ENCODE measurements at regions not wholly inside any gene's neighbourhood (a gene's known extent, or its start where the extent isn't known, plus 50 kb on each side); places are given as distances from the start of the nearest gene placed in this dataset.

- Mint-ChIP-seq H3K4me1 (no peaks in the 10 kb centered on the region), H3K4me3 (no peak overlapping the region), H3K9me3 (peaks cover 11% of the 10 kb centered on the region), H3K27me3 (no peaks in the 10 kb centered on the region), H3K27ac (no peak overlapping the region), H3K36me3 (no peaks in the 10 kb centered on the region)
- CTCF ChIA-PET: no interaction called here
- DNase-seq: no peak
Measured at GRCh38 chr1:2961081-2961480, 60.2 kb upstream of the ACTRT2 start.

DNA sequence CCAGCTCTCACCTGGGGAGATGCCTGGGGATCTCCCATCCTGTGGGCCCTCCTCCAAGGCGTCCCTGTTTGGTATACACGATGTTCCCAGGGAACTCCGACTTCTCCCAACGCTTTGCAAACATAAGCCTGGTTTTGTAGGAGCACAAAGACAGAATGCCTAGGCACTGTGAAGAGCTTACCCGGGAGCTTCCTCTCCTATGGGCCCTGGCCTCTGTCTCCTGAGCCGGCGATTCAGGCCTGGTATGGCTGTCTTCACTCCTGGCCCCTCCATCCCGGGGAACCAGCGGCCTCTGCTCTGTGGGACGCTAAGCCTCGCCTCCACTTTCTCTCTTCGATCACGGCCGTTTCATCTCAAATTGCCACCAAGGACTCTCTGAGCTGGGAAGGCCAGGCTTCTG lies 59.6 kb upstream of the ACTRT2 start:
- H3K4me1 Mint-ChIP-seq: no peaks in the 10 kb centered on the region
- CTCF ChIA-PET: interaction anchor here (0.6 kb wide), 1 partner anchor 9 kb away, joined by 4 read pairs; no protein-coding TSS in a partner anchor
- H3K27me3 Mint-ChIP-seq: no peaks in the 10 kb centered on the region
- DNase-seq: peak; percentile 8
- H3K9me3 Mint-ChIP-seq: peaks cover 8% of the 10 kb centered on the region
- no peaks in the 10 kb centered on the region for H3K36me3 Mint-ChIP-seq
- no peak overlapping the region for H3K4me3 Mint-ChIP-seq
- no peak overlapping the region for H3K27ac Mint-ChIP-seq

DNA sequence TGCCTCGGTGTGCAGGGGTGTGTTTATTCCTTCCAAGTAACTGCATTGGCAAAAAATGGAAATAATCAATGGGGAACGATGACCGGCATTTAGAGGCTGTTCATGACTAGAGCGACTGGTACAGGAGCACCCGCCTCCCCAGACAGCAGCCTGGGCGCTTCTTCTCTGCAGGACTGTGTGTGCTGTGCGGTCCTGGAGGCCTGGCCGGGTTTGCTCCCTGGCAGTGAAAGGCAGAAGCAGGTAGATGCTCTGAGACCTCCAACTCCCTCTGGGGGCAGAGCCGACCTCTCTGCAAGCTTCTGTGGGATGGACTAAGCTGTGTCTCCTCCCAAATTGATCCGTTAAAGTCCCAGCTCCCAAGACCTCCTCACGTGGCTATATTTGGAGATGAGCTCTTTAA lies 59.2 kb upstream of the ACTRT2 start:
- Mint-ChIP-seq H3K9me3 (peaks cover 4% of the 10 kb centered on the region), H3K27ac (no peak overlapping the region), H3K4me3 (no peak overlapping the region), H3K27me3 (no peaks in the 10 kb centered on the region), H3K4me1 (no peaks in the 10 kb centered on the region), H3K36me3 (no peaks in the 10 kb centered on the region)
- DNase-seq: no peak
- CTCF ChIA-PET: interaction anchor here (0.6 kb wide), 1 partner anchor 9 kb away, joined by 4 read pairs; no protein-coding TSS in a partner anchor

DNA sequence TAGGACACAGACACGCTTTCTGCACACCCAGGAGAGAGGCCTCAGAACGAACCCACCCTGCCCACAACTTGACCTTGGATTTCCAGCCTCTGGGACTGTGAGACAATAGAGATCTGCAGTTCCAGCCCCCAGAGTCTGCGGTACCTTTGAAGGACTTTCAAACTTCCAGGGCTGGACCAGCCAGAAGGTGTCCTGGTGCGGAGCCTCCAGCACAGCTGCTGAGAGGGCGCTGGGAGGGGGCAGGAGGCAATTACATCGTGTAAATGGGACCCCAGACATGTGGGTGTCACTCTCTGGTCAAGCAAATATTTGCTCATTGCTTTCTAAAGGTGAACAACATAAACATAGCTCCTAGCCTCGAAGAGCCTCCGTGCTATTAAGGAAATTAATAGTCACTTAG lies 58.7 kb upstream of the ACTRT2 start:
- Mint-ChIP-seq H3K4me3 (no peak overlapping the region), H3K9me3 (peaks cover 3% of the 10 kb centered on the region), H3K27ac (no peak overlapping the region), H3K27me3 (no peaks in the 10 kb centered on the region), H3K36me3 (no peaks in the 10 kb centered on the region), H3K4me1 (no peaks in the 10 kb centered on the region)
- CTCF ChIA-PET: no interaction called here
- no peak for DNase-seq

GRCh38 chr1:2962946-2963345 lies 58.3 kb upstream of the ACTRT2 start:
- no peak for DNase-seq
- no peaks in the 10 kb centered on the region for H3K9me3 Mint-ChIP-seq
- CTCF ChIA-PET: no interaction called here
- no peak overlapping the region for H3K27ac Mint-ChIP-seq
- H3K4me1 Mint-ChIP-seq: no peaks in the 10 kb centered on the region
- no peaks in the 10 kb centered on the region for H3K36me3 Mint-ChIP-seq
- H3K4me3 Mint-ChIP-seq: no peak overlapping the region
- H3K27me3 Mint-ChIP-seq: no peaks in the 10 kb centered on the region

GRCh38 chr1:2965676-2966075 lies 55.6 kb upstream of the ACTRT2 start:
- CTCF ChIA-PET: no interaction called here
- no peaks in the 10 kb centered on the region for H3K36me3 Mint-ChIP-seq
- H3K9me3 Mint-ChIP-seq: no peaks in the 10 kb centered on the region
- no peak overlapping the region for H3K4me3 Mint-ChIP-seq
- no peak overlapping the region for H3K27ac Mint-ChIP-seq
- no peak for DNase-seq
- H3K27me3 Mint-ChIP-seq: peaks cover 10% of the 10 kb centered on the region
- no peaks in the 10 kb centered on the region for H3K4me1 Mint-ChIP-seq

DNA sequence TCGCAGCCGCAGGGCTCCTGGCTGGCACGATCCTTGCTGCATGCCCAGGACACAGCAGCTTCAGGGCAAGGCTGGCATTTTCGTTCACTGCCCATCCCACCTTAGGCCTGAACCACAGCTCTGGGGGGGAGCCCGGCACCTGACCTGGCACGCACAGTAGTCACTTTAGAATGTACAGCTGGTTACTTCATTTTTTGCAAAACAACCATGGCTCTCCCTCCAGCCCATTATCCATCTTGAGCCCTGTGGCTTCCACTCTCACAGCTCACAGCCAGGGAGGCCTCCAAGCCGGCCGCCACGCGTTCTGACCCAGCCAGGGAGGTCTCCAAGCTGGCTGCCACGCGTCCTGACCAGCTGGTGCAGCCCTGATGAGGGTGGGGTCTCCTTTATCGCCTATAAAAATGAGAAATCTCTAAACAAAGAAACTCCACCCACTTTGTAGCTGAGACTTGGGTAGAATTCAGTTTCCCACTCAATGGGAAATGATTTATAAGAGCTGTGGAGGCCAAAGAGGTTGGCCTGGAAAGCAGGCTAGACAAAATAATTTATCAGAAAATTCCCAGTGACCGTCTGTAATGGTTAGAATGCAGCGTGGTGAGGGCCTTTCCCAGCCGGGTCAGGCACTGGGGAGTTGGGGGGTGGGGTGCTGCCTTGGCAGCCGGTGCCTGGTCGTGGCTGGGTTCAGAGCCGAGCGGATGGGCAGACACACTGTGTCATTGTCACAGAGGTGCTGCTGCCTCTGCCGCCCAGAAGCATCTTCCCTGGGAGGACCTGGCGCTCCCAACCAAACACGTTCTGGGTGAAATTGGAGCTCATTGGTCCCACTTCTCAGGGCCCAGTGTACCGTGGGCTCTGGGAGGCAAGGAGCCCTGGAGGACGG lies 54.6 kb upstream of the ACTRT2 start:
- H3K27me3 Mint-ChIP-seq: peaks cover 10% of the 10 kb centered on the region
- H3K36me3 Mint-ChIP-seq: no peaks in the 10 kb centered on the region
- CTCF ChIA-PET: no interaction called here
- no peak overlapping the region for H3K4me3 Mint-ChIP-seq
- no peak overlapping the region for H3K27ac Mint-ChIP-seq
- no peaks in the 10 kb centered on the region for H3K4me1 Mint-ChIP-seq
- DNase-seq: no peak
- no peaks in the 10 kb centered on the region for H3K9me3 Mint-ChIP-seq

- Mint-ChIP-seq H3K36me3 (no peaks in the 10 kb centered on the region), H3K27ac (no peak overlapping the region), H3K4me1 (no peaks in the 10 kb centered on the region), H3K9me3 (no peaks in the 10 kb centered on the region), H3K4me3 (no peak overlapping the region), H3K27me3 (peaks cover 10% of the 10 kb centered on the region)
- CTCF ChIA-PET: no interaction called here
- no peak for DNase-seq
Measured at GRCh38 chr1:2967329-2967725, 53.9 kb upstream of the ACTRT2 start.

- no peak for DNase-seq
- CTCF ChIA-PET: no interaction called here
- Mint-ChIP-seq H3K4me1 (no peaks in the 10 kb centered on the region), H3K9me3 (no peaks in the 10 kb centered on the region), H3K27ac (no peak overlapping the region), H3K4me3 (no peak overlapping the region), H3K36me3 (no peaks in the 10 kb centered on the region), H3K27me3 (peaks cover 14% of the 10 kb centered on the region)
Measured at GRCh38 chr1:2967881-2968280, 53.4 kb upstream of the ACTRT2 start.

GRCh38 chr1:2968471-2968881 lies 52.8 kb upstream of the ACTRT2 start:
- no peaks in the 10 kb centered on the region for H3K36me3 Mint-ChIP-seq

DNA sequence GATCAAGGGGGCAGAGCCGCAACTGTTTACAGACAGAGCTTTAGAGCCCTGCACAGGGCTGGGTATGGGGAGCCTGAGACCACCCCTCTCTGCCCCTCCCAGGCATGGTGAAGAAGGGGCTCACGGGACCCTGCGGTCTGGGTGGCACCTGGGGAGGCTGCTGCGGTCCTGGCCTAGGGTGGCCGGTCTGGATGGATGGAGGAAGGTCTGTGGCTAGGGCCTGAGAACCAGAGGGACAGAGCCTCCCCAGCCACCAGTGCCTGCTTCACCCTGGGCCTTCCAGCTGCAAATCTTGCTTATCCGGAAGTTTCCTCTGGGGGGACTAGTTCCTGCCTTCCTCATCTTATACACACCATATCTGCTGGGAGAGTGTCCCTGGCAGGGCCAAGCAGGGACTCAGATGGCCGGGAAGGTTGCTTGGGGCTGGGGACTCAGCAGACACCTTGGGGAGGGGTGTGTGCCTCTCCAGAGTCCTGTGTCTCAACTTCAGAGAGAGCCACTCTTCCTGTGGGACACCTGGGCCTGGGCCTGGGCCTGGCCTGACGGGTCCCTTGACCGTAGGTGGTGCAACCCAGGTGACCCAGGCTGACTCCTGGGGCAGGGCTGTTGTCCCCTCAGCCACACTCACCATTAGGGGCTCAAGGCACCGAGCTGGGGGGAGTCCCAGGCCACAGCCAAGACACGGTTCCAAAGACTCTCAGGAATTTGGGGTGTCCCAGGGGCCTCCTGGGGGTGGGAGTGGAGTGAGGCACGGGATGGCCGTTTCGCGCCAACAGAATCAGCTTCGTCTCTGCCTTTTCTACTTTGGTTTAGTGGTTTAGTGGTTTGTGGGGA lies 52.0 kb upstream of the ACTRT2 start:
- CTCF ChIA-PET: no interaction called here
- no peak overlapping the region for H3K4me3 Mint-ChIP-seq
- no peaks in the 10 kb centered on the region for H3K9me3 Mint-ChIP-seq
- H3K27ac Mint-ChIP-seq: no peak overlapping the region
- peaks cover 7% of the 10 kb centered on the region for H3K4me1 Mint-ChIP-seq
- H3K27me3 Mint-ChIP-seq: peaks cover 27% of the 10 kb centered on the region
- no peaks in the 10 kb centered on the region for H3K36me3 Mint-ChIP-seq
- no peak for DNase-seq

More at GRCh38 chr1:2968471-2968881, 52.8 kb upstream of the ACTRT2 start:
- H3K27ac Mint-ChIP-seq: no peak overlapping the region
- no peak for DNase-seq
- H3K4me3 Mint-ChIP-seq: no peak overlapping the region
- CTCF ChIA-PET: no interaction called here
- H3K9me3 Mint-ChIP-seq: no peaks in the 10 kb centered on the region
- peaks cover 20% of the 10 kb centered on the region for H3K27me3 Mint-ChIP-seq
- H3K4me1 Mint-ChIP-seq: peaks cover 3% of the 10 kb centered on the region

DNA sequence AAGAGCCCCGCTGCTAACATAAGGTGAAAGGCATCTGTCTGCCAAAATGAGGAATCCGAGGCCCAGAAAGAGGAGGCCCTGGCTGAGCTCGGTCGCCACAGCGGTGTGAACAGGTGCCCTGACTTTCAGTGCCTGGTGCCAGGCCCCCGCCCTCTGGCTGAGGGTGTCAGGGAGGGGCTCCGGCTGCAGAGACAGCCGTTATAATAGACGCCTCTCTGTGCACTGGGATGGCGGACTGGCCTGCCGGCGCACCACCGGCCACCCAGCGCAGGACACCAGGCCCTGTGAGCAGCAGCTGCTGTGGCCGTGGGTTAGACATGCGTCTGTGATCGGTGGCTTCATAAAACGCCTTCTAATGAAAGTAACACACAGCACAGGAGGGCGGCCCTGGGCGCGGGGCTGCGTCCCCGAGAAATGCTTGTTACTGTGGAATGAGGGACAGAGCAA lies 51.4 kb upstream of the ACTRT2 start:
- Mint-ChIP-seq H3K9me3 (no peaks in the 10 kb centered on the region), H3K4me1 (peaks cover 7% of the 10 kb centered on the region), H3K36me3 (no peaks in the 10 kb centered on the region), H3K27ac (no peak overlapping the region), H3K4me3 (no peak overlapping the region), H3K27me3 (peaks cover 27% of the 10 kb centered on the region)
- DNase-seq: peak; percentile 15
- CTCF ChIA-PET: no interaction called here

- no peak overlapping the region for H3K4me3 Mint-ChIP-seq
- CTCF ChIA-PET: interaction anchor here (0.6 kb wide), 1 partner anchor 8 kb away, joined by 4 read pairs; no protein-coding TSS in a partner anchor
- H3K27ac Mint-ChIP-seq: no peak overlapping the region
- no peaks in the 10 kb centered on the region for H3K9me3 Mint-ChIP-seq
- peaks cover 7% of the 10 kb centered on the region for H3K4me1 Mint-ChIP-seq
- H3K27me3 Mint-ChIP-seq: peaks cover 27% of the 10 kb centered on the region
- DNase-seq: peak; percentile 16
- H3K36me3 Mint-ChIP-seq: no peaks in the 10 kb centered on the region
Measured at GRCh38 chr1:2970311-2971071, 50.8 kb upstream of the ACTRT2 start.

- Mint-ChIP-seq H3K4me1 (peaks cover 7% of the 10 kb centered on the region), H3K27me3 (peaks cover 27% of the 10 kb centered on the region), H3K9me3 (no peaks in the 10 kb centered on the region), H3K27ac (no peak overlapping the region), H3K4me3 (no peak overlapping the region), H3K36me3 (no peaks in the 10 kb centered on the region)
- DNase-seq: peak; percentile 15
- CTCF ChIA-PET: interaction anchor here (0.6 kb wide), 1 partner anchor 9 kb away, joined by 4 read pairs; no protein-coding TSS in a partner anchor
Measured at GRCh38 chr1:2971101-2971501, 50.2 kb upstream of the ACTRT2 start.

Data from activated naive CD4-positive, alpha-beta T cell treated with anti-CD3 and anti-CD28 coated beads, Interleukin-2, amount 10 ng/mL, durations not matched to agents 7 days and 5 days (primary cell).